GM12891 (cell line): ENCODE measurements at regions not wholly inside any gene's neighbourhood (a gene's known extent, or its start where the extent isn't known, plus 50 kb on each side); places are given as distances from the start of the nearest gene placed in this dataset.

Experiments
- POLR2A ChIP-seq: IDR thresholded peaks from 2 replicates; pipeline ENCODE4 v1.6.1; 2011; ENCODE audit warnings: low read depth, low read length, control low read depth
- POLR2AphosphoS5 ChIP-seq: IDR thresholded peaks from 2 replicates; pipeline ENCODE4 v1.6.1; 2011; ENCODE audit warnings: low read depth, low read length, control low read depth
- SPI1 ChIP-seq: IDR thresholded peaks from 2 replicates; pipeline ENCODE4 v1.6.1; 2011; ENCODE audit warnings: low read depth, low read length, control low read depth
- TAF1 ChIP-seq: IDR thresholded peaks from 2 replicates; pipeline ENCODE4 v1.6.1; 2011; ENCODE audit warnings: low read depth, low read length, control low read depth

DNA sequence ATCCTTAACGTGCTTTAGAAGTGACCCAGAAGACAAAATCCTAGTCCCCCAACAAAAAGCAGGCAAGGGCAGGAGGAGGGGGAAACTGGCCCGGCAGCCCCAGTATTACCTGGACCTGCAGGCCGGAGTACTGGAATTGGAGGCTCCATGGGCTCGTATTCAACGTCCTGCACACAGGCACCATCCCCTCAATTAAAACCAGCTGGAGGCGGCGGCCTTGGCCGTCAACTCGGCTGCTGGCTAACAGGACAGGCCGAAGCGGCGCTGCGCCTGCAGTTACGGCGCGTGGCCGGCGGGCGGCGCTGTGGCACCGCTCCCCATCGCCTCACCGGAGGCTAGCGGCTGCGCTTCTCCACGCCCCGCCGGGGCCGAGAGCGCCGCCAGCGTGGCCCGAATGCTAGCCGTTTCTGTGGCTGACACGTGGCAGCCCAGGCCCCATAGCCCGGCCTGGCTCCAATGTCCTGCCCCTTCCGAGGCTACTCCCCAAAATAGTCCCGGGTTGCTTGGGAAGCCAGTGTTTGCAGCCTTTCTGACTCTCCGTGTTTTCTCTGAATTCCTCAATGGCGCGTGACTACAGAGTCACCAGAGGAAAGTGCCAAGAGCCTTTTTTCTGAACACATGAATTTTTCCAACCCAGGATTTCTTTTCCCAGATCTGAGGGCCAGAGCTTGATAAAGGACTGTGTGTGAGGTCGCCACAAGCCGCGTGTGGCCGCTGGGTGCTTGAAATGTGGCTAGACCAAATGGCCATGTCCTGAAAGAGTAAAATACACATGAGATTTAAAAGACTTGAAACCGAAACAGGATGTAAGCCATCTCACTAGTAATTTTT lies 82.5 kb downstream of the HHIPL2 start:
- TF ChIP-seq POLR2A, result no peak
- no peak for TF ChIP-seq SPI1
- no peak for TF ChIP-seq POLR2AphosphoS5
- TF ChIP-seq TAF1, result no peak
